ENCODE measurements at regions not wholly inside any gene's neighbourhood (a gene's known extent, or its start where the extent isn't known, plus 50 kb on each side); places are given as distances from the start of the nearest gene placed in this dataset.

DNA sequence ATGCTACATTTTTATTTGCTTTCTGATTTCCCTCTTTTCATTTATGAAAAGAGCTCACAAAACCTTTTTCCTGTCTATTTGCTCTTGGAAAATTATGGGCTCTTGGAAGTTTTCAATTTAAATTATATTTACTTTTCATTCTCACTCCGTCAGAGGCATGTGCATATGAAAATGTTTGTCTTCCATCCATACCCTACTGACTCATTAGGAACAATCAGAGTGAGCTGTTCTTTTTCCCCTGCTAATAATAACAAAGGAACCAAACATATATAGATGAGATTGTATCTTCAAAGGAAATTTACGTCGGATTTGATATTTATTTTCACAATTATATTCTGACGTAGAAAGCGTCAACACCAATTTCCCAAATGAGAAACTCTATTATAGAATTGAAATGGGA lies 1101.2 kb downstream of the TSN start:
- peaks cover 9% of the 10 kb centered on the region for H3K9me3 Mint-ChIP-seq (ENCODE audit: low read depth)
- H3K27me3 Mint-ChIP-seq, result no peaks in the 10 kb centered on the region
- no peaks in the 10 kb centered on the region for H3K4me1 Mint-ChIP-seq
- H3K4me3 Mint-ChIP-seq, result no peak overlapping the region
- H3K27ac Mint-ChIP-seq, result no peak overlapping the region
- H3K36me3 Mint-ChIP-seq, result no peaks in the 10 kb centered on the region
- CTCF ChIA-PET, result no interaction called here
- ATAC-seq, result no peak
- DNase-seq, result no peak

DNA sequence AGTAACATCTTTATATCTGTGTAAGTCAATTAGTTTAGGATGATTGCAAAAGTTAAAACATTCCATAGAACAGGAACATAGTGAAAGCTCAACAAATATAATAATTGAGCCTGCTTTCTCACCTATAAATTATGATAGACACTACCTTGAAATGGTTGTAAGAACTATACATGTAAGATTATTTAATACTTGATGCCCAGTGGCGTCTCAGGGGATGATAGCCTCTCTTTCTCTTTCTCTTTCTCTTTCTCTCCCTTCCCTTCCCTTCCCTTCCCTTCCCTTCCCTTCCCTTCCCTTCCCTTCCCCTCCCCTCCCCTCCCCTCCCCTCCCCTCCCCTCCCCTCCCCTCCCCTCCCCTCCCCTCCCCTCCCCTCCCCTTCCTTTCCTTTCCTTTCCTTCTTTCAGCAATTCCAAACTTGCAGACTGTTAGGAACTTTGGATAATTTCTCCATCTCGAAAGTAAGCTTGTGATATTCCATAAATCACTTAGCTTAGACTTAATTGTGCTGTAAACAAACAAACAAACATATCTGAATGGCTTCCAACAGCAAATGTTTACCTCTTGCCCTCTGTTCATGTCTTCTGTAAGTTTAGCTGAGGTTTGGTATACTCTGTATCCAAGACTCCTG lies 1102.7 kb downstream of the TSN start:
- H3K27ac Mint-ChIP-seq, result no peak overlapping the region
- CTCF ChIA-PET, result no interaction called here
- no peaks in the 10 kb centered on the region for H3K36me3 Mint-ChIP-seq
- no peak for ATAC-seq
- H3K4me3 Mint-ChIP-seq, result no peak overlapping the region
- H3K9me3 Mint-ChIP-seq (ENCODE audit: low read depth), result peaks cover 10% of the 10 kb centered on the region
- no peaks in the 10 kb centered on the region for H3K4me1 Mint-ChIP-seq
- DNase-seq, result no peak
- no peaks in the 10 kb centered on the region for H3K27me3 Mint-ChIP-seq

DNA sequence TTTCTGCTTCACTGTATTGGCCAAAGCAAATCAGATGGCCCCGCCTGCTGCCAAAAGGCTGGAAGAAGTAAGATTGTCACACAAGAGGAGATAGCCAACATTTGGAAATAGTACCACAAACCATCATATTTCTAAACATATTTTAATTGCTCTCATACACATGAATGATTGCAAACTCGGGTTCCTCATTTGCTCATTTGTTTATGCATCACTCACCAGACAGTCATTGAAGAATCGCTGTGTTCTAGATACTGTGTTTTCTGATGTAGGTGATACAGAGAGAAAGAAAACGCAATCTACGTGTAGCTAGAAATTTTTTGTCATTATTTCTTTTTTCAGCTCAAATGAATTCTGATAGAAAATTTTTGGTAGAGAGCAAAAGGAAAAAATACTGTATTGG lies 1103.4 kb downstream of the TSN start:
- no peak for ATAC-seq
- H3K9me3 Mint-ChIP-seq (ENCODE audit: low read depth), result peaks cover 6% of the 10 kb centered on the region
- CTCF ChIA-PET, result no interaction called here

DNA sequence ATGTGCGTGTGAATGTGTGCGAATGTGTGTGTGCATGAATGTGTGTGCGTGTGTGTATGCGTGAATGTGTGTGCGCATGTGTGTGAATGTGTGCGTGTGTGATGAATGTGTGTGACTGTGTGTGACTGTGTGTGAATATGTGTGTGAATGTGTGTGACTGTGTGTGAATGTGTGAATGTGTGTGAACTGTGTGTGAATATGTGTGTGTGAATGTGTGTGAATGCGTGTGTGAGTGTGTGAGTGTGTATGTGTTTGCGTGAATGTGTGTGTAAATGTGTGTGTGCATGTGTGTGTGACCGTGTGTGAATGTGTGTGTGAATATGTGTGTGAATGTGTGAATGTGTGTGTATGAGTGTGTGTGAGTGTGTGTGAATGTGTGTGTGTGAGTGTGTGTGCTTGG lies 1103.8 kb downstream of the TSN start:
- DNase-seq (no peak), ATAC-seq (no peak)
- H3K27ac Mint-ChIP-seq, result no peak overlapping the region
- H3K9me3 Mint-ChIP-seq (ENCODE audit: low read depth), result peaks cover 8% of the 10 kb centered on the region
- H3K36me3 Mint-ChIP-seq, result no peaks in the 10 kb centered on the region
- H3K27me3 Mint-ChIP-seq, result no peaks in the 10 kb centered on the region
- CTCF ChIA-PET, result no interaction called here
- H3K4me1 Mint-ChIP-seq, result no peaks in the 10 kb centered on the region
- H3K4me3 Mint-ChIP-seq, result no peak overlapping the region

More for the DNA sequence above, 1103.4 kb downstream of the TSN start:
- H3K4me1 Mint-ChIP-seq, result no peaks in the 10 kb centered on the region
- H3K4me3 Mint-ChIP-seq, result no peak overlapping the region
- H3K27me3 Mint-ChIP-seq, result no peaks in the 10 kb centered on the region
- no peak for DNase-seq
- H3K36me3 Mint-ChIP-seq, result no peaks in the 10 kb centered on the region
- no peak overlapping the region for H3K27ac Mint-ChIP-seq

DNA sequence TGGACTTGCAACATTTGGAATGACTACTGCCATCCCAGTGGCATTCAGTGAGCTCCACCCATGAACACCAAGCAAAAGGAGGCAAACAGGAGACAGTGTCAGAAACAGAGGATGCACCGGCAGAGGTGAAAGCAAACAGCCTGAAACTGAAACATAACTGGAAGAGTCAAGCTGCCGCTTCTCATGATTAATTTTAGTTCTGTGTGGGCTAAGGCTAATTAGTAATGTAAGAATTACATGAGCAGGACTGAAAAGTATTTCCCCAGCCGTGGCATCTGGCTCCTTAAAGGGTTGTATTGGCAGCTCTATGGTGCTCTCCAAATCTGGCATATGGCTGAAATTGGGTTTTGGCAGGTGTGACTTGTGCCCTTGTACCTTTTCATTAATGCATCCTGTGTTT lies 1108.1 kb downstream of the TSN start:
- ATAC-seq (no peak), DNase-seq (no peak)
- no peaks in the 10 kb centered on the region for H3K27me3 Mint-ChIP-seq
- no peaks in the 10 kb centered on the region for H3K4me1 Mint-ChIP-seq
- H3K27ac Mint-ChIP-seq, result no peak overlapping the region
- no peaks in the 10 kb centered on the region for H3K36me3 Mint-ChIP-seq
- H3K9me3 Mint-ChIP-seq (ENCODE audit: low read depth), result peaks cover 12% of the 10 kb centered on the region
- no peak overlapping the region for H3K4me3 Mint-ChIP-seq
- CTCF ChIA-PET, result no interaction called here

DNA sequence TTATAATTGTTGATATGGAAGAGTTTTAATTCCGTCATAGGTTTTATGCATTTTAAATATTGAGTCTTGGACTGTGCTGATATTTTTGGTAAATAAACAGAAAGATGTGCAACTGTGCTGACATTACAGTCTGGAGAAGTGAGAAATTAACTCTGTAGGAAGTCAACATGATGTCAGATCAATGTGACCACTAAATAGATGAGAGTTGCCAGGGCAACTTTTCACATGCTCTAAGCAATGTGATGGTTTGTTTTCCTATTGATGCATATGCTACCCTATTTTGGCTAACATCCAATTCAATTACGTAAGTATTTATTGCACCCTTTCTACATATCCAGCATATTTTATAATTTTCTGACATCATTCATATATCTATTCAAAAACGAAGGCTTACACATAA lies 1109.3 kb downstream of the TSN start:
- Mint-ChIP-seq H3K4me1 (no peaks in the 10 kb centered on the region), H3K36me3 (no peaks in the 10 kb centered on the region), H3K27me3 (no peaks in the 10 kb centered on the region), H3K27ac (no peak overlapping the region), H3K9me3 (ENCODE audit: low read depth) (peaks cover 7% of the 10 kb centered on the region), H3K4me3 (no peak overlapping the region)
- DNase-seq (no peak), ATAC-seq (no peak)
- CTCF ChIA-PET, result interaction anchor here (1.5 kb wide), 1 partner anchor 9 kb away, joined by 3 read pairs; no protein-coding TSS in a partner anchor

DNA sequence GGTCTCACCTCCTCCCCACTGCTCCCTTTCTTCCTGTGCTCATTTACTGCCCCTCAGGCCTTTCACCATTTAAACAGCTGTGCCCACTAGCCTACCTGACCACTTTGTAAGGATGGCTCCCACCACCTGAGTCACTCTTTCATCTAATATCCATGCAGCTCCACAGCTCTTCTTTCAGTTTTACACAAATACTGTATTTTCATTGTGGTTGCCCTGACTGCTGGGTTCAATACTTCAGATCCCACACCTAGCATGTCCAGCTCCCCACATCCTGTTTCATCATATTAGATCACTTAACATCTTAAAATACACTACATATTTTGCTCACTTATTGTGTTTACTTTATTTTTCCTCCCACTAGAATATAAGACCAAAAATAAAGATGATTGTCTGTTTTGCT lies 1110.6 kb downstream of the TSN start:
- DNase-seq (no peak), ATAC-seq (no peak)
- H3K9me3 Mint-ChIP-seq (ENCODE audit: low read depth), result peaks cover 11% of the 10 kb centered on the region
- H3K4me1 Mint-ChIP-seq, result no peaks in the 10 kb centered on the region
- no peak overlapping the region for H3K4me3 Mint-ChIP-seq
- CTCF ChIA-PET, result interaction anchor here (1.5 kb wide), 1 partner anchor 10 kb away, joined by 3 read pairs; no protein-coding TSS in a partner anchor
- no peaks in the 10 kb centered on the region for H3K27me3 Mint-ChIP-seq
- H3K27ac Mint-ChIP-seq, result no peak overlapping the region
- H3K36me3 Mint-ChIP-seq, result no peaks in the 10 kb centered on the region

DNA sequence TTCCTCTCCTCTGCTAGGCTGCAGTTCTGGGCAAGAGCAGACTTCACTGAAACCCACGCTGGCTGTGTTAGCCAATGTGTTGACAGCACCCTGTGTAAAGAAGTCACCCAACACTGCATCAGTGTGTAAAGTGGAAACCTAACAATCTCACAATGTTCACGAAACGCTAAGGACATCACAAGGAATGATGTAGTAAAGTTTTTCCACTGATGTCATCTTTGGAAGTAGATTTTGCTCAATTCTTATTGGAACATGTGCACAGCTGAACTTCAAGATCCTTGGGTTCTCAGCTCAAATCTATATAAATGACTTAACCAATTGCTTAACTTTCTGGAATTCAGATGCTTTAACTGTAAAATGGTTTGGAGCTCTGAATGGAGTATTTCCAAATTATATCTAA lies 1112.5 kb downstream of the TSN start:
- CTCF ChIA-PET, result no interaction called here
- DNase-seq (no peak), ATAC-seq (no peak)
- no peaks in the 10 kb centered on the region for H3K4me1 Mint-ChIP-seq
- no peaks in the 10 kb centered on the region for H3K36me3 Mint-ChIP-seq
- H3K27me3 Mint-ChIP-seq, result no peaks in the 10 kb centered on the region
- peaks cover 11% of the 10 kb centered on the region for H3K9me3 Mint-ChIP-seq (ENCODE audit: low read depth)
- H3K4me3 Mint-ChIP-seq, result no peak overlapping the region
- H3K27ac Mint-ChIP-seq, result no peak overlapping the region

DNA sequence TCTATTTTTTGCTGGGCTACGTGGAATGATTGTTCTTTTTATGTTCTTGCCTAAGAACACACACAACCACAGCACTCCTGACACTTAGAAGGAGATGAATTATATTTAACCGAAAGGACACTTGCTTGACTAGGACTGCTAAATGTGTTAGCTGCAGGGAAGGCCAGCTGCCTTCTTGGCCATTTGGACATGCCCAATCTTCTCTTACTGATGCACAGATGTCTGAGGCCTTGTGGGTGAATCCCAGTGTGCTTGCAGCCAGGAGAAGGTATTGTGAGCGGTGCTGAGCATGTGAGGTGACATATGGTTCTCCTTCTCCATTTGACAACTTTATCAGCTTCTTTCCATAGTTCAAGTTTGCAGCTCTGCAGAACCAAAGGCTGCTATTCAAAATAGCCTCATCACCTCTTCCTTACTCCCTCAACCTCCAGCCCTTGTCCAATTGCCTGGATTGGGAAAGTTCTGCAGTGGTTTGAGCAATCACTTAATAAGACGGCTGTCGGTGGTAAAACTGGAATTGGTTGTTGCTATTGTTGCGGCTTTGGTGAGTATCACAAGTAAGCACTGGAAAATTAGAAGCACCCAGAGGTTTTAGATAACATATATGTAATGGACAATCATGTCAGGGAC lies 1113.3 kb downstream of the TSN start:
- H3K36me3 Mint-ChIP-seq, result no peaks in the 10 kb centered on the region
- ATAC-seq (no peak), DNase-seq (no peak)
- H3K4me1 Mint-ChIP-seq, result no peaks in the 10 kb centered on the region
- no peak overlapping the region for H3K27ac Mint-ChIP-seq
- CTCF ChIA-PET, result no interaction called here
- no peak overlapping the region for H3K4me3 Mint-ChIP-seq
- no peaks in the 10 kb centered on the region for H3K27me3 Mint-ChIP-seq
- H3K9me3 Mint-ChIP-seq (ENCODE audit: low read depth), result peaks cover 9% of the 10 kb centered on the region

DNA sequence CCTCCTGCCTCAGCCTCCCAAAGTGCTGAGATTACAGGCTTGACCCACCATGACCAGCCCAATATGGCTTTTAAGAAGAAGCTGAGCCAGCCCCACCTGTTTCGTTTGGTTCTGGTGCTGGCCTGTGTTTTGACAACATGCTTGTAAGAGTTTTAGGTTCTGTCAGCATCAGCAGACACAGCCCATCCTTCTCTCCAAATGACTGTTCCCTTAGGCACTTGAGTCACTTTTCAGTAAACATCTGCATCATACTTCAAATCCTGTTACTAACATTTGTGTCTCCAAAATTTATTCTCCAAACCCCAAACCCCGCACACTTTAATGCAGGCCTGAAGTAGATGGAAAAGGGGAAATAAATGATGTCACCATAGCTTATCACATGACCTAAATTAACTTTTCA lies 1118.5 kb downstream of the TSN start:
- H3K4me3 Mint-ChIP-seq, result no peak overlapping the region
- no peak overlapping the region for H3K27ac Mint-ChIP-seq
- no peaks in the 10 kb centered on the region for H3K27me3 Mint-ChIP-seq
- no peak for DNase-seq
- no peak for ATAC-seq
- peaks cover 8% of the 10 kb centered on the region for H3K9me3 Mint-ChIP-seq (ENCODE audit: low read depth)
- CTCF ChIA-PET, result no interaction called here
- H3K36me3 Mint-ChIP-seq, result no peaks in the 10 kb centered on the region
- H3K4me1 Mint-ChIP-seq, result no peaks in the 10 kb centered on the region

DNA sequence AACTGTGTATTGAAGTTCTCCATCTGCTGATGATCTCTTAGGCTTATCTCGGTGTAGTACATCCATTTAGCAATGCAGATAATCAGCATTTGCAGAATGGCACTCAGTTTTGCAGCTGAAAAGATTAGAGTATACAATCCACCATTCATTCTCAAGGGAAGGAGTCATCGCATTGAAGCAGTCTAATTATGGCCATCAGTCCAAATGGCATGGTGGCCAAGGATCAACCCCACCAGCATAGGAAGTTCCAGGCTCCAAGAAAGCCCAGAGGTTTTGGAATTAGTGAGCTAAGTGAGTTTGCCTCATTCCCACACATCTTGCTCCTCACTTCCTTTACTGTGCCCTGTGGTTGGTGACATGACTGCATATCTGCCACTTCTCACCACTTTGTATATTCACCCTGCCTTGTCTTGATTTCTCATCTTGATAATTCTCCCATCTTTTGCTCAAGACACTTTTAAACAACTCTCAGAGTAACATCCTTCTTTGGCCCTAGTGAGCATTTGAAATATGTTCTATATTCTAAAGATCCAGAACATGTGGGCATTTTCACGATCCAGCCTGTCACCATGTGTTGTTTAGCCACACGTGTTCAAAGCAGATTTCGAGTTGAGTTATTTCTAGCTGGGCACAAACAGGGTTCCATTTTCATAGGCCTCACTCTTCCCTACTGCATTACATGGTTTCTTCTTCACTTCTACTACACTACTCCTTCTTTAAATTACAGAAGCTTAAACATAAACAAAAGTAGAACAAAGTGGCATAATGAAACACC lies 1119.8 kb downstream of the TSN start:
- Mint-ChIP-seq H3K9me3 (ENCODE audit: low read depth) (peaks cover 4% of the 10 kb centered on the region), H3K4me3 (no peak overlapping the region), H3K27me3 (no peaks in the 10 kb centered on the region), H3K36me3 (no peaks in the 10 kb centered on the region), H3K4me1 (no peaks in the 10 kb centered on the region), H3K27ac (no peak overlapping the region)
- CTCF ChIA-PET, result no interaction called here
- ATAC-seq, result no peak
- DNase-seq, result no peak

DNA sequence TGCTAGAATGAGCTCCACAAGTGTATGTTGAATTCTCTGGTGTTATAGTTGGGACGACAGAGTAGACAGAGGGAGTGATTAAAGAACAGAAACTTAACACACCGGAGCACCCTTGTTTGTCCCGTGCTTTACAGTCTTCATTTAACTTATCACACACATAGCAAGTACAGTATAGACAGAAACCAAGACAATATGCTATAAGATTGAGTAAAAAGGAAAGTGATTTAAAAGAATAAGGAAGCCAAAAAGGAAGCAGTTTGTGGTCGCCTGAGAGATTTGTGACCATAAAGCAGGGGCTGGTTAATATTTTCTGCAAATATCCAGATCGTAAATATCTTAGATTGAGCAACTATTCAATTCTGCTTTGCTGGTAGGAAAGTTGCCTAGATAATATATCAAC lies 1128.4 kb downstream of the TSN start:
- DNase-seq (no peak), ATAC-seq (no peak)
- peaks cover 2% of the 10 kb centered on the region for H3K9me3 Mint-ChIP-seq (ENCODE audit: low read depth)
- H3K4me1 Mint-ChIP-seq, result no peaks in the 10 kb centered on the region
- H3K27ac Mint-ChIP-seq, result no peak overlapping the region
- no peak overlapping the region for H3K4me3 Mint-ChIP-seq
- CTCF ChIA-PET, result no interaction called here
- no peaks in the 10 kb centered on the region for H3K27me3 Mint-ChIP-seq
- H3K36me3 Mint-ChIP-seq, result no peaks in the 10 kb centered on the region

DNA sequence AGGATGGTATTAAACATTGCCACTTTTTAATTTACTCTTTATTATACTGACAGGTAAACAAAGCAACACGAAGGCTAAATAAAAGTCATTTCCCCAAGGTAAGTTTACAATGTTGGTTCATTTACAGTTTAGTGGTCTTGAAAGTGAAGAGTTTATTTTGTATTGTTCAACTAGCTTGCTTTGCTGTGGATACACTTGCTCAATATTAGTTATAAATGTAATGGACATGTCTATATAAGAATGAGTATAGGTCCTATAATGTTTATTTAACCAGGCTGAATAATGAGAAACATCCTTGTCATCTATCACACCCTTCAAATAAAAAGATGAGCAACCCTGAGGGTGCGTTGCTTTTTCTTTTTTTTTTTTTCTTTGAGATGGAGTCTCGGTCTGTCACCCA lies 1129.4 kb downstream of the TSN start:
- CTCF ChIA-PET, result no interaction called here
- DNase-seq (no peak), ATAC-seq (no peak)
- H3K4me1 Mint-ChIP-seq, result no peaks in the 10 kb centered on the region
- no peak overlapping the region for H3K27ac Mint-ChIP-seq
- H3K9me3 Mint-ChIP-seq (ENCODE audit: low read depth), result peaks cover 2% of the 10 kb centered on the region
- H3K27me3 Mint-ChIP-seq, result no peaks in the 10 kb centered on the region
- no peaks in the 10 kb centered on the region for H3K36me3 Mint-ChIP-seq
- no peak overlapping the region for H3K4me3 Mint-ChIP-seq

DNA sequence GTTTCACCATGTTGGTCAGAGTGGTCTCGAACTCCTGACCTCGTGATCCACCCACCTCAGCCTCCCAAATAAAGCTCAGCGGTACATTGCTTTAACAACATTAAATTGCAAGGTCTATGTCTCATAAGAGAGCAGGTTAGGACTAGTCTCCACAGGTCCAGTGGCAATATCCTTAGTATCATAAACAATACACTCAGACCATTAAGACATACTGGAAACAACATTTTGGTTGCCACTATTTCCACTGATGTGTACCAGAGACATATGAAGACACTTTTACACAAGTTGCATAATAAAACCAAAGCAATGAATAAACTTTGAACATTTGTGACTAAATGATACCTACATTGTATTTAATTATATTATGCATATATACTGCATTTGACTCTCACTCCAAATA lies 1130.0 kb downstream of the TSN start:
- Mint-ChIP-seq H3K4me3 (no peak overlapping the region), H3K9me3 (ENCODE audit: low read depth) (peaks cover 2% of the 10 kb centered on the region), H3K27ac (no peak overlapping the region), H3K36me3 (no peaks in the 10 kb centered on the region), H3K27me3 (no peaks in the 10 kb centered on the region), H3K4me1 (no peaks in the 10 kb centered on the region)
- DNase-seq, result no peak
- no peak for ATAC-seq
- CTCF ChIA-PET, result no interaction called here
